ENCODE measurements at regions not wholly inside any gene's neighbourhood (a gene's known extent, or its start where the extent isn't known, plus 50 kb on each side); places are given as distances from the start of the nearest gene placed in this dataset.

DNA sequence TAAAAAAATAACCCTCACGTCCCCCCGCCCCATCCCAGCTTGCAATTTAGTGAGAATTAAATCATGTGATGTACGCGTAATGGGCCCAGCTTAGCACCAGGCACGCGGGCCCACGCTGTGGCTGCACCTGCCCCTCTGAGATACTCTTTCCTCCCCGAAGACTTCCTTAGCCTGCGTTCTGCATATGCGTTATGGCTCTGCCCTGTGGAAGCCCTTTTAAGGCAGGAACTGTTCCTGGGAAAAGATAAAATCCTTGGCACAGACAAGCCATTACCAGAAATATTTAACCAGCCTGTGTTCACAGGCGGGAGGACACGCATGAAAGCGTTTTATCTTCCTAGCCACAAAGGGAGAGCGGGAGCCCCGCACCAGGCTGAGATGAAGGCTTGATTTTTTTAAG lies 311.0 kb downstream of the LRFN2 start:
- H3K27ac ChIP-seq (ENCODE audit: low read depth, low read length) = no peak overlapping the region
- 94 to 96% methylated on average over 12 to 15 of the region's 15 CpGs for WGBS, 2 experiments (ENCODE audit: insufficient coverage in 1 of 2, insufficient read length in 1 of 2)
- no peaks in the 10 kb centered on the region for H3K36me3 ChIP-seq (ENCODE audit: control insufficient read depth, insufficient read depth, low read length)
- Mint-ChIP-seq H3K36me3 (ENCODE audit: low read depth) (no peaks in the 10 kb centered on the region), H3K4me1 (peaks cover 18% of the 10 kb centered on the region), H3K27me3 (ENCODE audit: insufficient read depth) (peaks cover 6% of the 10 kb centered on the region), H3K4me3 (no peak overlapping the region), H3K9me3 (no peaks in the 10 kb centered on the region), H3K27ac (no peak overlapping the region)
- H3K9ac ChIP-seq (ENCODE audit: extremely low read depth, low read length, poor library complexity, severe bottlenecking) = no peak overlapping the region
- H3K4me3 ChIP-seq (ENCODE audit: low read length) = no peak overlapping the region
- H3K27me3 ChIP-seq (ENCODE audit: control insufficient read depth, insufficient read depth, low read length, poor library complexity, severe bottlenecking) = peaks cover 4% of the 10 kb centered on the region
- no peaks in the 10 kb centered on the region for H3K4me1 ChIP-seq (ENCODE audit: control insufficient read depth, insufficient read depth, low read length)
- no peaks in the 10 kb centered on the region for H3K9me3 ChIP-seq (ENCODE audit: control insufficient read depth, low read length)
- no peak for DNase-seq
- TF ChIP-seq, protein P1, sequence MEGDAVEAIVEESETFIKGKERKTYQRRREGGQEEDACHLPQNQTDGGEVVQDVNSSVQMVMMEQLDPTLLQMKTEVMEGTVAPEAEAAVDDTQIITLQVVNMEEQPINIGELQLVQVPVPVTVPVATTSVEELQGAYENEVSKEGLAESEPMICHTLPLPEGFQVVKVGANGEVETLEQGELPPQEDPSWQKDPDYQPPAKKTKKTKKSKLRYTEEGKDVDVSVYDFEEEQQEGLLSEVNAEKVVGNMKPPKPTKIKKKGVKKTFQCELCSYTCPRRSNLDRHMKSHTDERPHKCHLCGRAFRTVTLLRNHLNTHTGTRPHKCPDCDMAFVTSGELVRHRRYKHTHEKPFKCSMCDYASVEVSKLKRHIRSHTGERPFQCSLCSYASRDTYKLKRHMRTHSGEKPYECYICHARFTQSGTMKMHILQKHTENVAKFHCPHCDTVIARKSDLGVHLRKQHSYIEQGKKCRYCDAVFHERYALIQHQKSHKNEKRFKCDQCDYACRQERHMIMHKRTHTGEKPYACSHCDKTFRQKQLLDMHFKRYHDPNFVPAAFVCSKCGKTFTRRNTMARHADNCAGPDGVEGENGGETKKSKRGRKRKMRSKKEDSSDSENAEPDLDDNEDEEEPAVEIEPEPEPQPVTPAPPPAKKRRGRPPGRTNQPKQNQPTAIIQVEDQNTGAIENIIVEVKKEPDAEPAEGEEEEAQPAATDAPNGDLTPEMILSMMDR (conservative IDR thresholded peaks at IDR 0.05) = no peak

- Mint-ChIP-seq H3K9me3 (no peaks in the 10 kb centered on the region), H3K27me3 (ENCODE audit: insufficient read depth) (peaks cover 6% of the 10 kb centered on the region), H3K4me3 (no peak overlapping the region), H3K27ac (no peak overlapping the region), H3K4me1 (peaks cover 32% of the 10 kb centered on the region), H3K36me3 (ENCODE audit: low read depth) (no peaks in the 10 kb centered on the region)
- Histone ChIP-seq H3K27me3 (ENCODE audit: control insufficient read depth, insufficient read depth, low read length, poor library complexity, severe bottlenecking) (peaks cover 4% of the 10 kb centered on the region), H3K4me3 (ENCODE audit: low read length) (no peak overlapping the region), H3K9ac (ENCODE audit: extremely low read depth, low read length, poor library complexity, severe bottlenecking) (no peak overlapping the region), H3K27ac (ENCODE audit: low read depth, low read length) (no peak overlapping the region), H3K36me3 (ENCODE audit: control insufficient read depth, insufficient read depth, low read length) (no peaks in the 10 kb centered on the region), H3K9me3 (ENCODE audit: control insufficient read depth, low read length) (no peaks in the 10 kb centered on the region), H3K4me1 (ENCODE audit: control insufficient read depth, insufficient read depth, low read length) (peaks cover 5% of the 10 kb centered on the region)
- TF ChIP-seq, protein P1 (conservative IDR thresholded peaks at IDR 0.05) = no peak
- DNase-seq = no peak
- 80 to 88% methylated on average over 1 to 2 of the region's 2 CpGs for WGBS, 2 experiments (ENCODE audit: insufficient coverage in 1 of 2, insufficient read length in 1 of 2)
Observed at GRCh38 chr6:40274058-40274457, 313.1 kb downstream of the LRFN2 start.

DNA sequence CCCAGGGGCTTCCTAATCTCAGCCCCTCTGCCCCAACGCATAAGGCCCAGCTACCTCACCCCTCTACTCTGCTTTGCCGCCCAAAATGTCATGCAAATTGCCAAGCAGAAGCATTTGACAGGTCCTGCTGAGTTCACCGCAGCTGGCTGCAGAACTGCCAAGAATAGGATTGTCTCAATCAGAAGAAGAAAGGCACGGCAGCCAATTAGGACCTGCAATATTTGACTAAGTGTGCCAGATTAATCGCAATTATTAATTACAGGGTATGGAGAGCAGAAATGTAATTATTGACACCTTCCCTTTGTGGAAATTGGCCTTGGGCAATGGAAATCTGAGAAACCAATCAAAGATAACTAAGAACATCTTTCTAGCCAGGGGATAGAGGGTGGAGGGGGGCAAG lies 318.6 kb downstream of the LRFN2 start:
- Histone ChIP-seq H3K4me1 (ENCODE audit: control insufficient read depth, insufficient read depth, low read length) (peaks cover 13% of the 10 kb centered on the region), H3K27ac (ENCODE audit: low read depth, low read length) (no peak overlapping the region), H3K9me3 (ENCODE audit: control insufficient read depth, low read length) (no peaks in the 10 kb centered on the region), H3K36me3 (ENCODE audit: control insufficient read depth, insufficient read depth, low read length) (no peaks in the 10 kb centered on the region), H3K9ac (ENCODE audit: extremely low read depth, low read length, poor library complexity, severe bottlenecking) (no peak overlapping the region), H3K27me3 (ENCODE audit: control insufficient read depth, insufficient read depth, low read length, poor library complexity, severe bottlenecking) (peaks cover 4% of the 10 kb centered on the region), H3K4me3 (ENCODE audit: low read length) (no peak overlapping the region)
- H3K9me3 Mint-ChIP-seq = no peaks in the 10 kb centered on the region
- peaks cover 6% of the 10 kb centered on the region for H3K27me3 Mint-ChIP-seq (ENCODE audit: insufficient read depth)
- H3K4me3 Mint-ChIP-seq = no peak overlapping the region
- H3K27ac Mint-ChIP-seq = no peak overlapping the region
- 49 to 51% methylated on average over 3 to 5 of the region's 5 CpGs for WGBS, 2 experiments (ENCODE audit: insufficient coverage in 1 of 2, insufficient read length in 1 of 2)
- DNase-seq = no peak
- TF ChIP-seq, protein P1 (conservative IDR thresholded peaks at IDR 0.05) = no peak
- peaks cover 48% of the 10 kb centered on the region for H3K4me1 Mint-ChIP-seq
- no peaks in the 10 kb centered on the region for H3K36me3 Mint-ChIP-seq (ENCODE audit: low read depth)

Data from endodermal cell (in vitro differentiated cells).